ENCODE measurements at regions not wholly inside any gene's neighbourhood (a gene's known extent, or its start where the extent isn't known, plus 50 kb on each side); places are given as distances from the start of the nearest gene placed in this dataset.

- TF ChIP-seq POLR2AphosphoS5 (IDR thresholded peaks at IDR 0.05) (no peak), EP300 (IDR thresholded peaks at IDR 0.05) (no peak), POLR2A (IDR thresholded peaks at IDR 0.05) (no peak), CTCF (IDR thresholded peaks at IDR 0.05) (no peak)
- Histone ChIP-seq H3K36me3 (no peaks in the 10 kb centered on the region), H3K27ac (no peak overlapping the region), H3K27me3 (no peaks in the 10 kb centered on the region), H3K4me3 (no peak overlapping the region), H3K9me3 (peaks cover 0 to 23% (median 0%) of the 10 kb centered on the region in 3 donors), H3K4me1 (no peaks in the 10 kb centered on the region)
- ATAC-seq: no peak
- WGBS, 2 donors (ENCODE audit: low coverage in 1 of 2): 73 to 88% methylated on average over 1 of the region's 1 CpG
Measured at GRCh38 chr1:90346349-90346748, 351.4 kb downstream of the ZNF326 start.

- no peaks in the 10 kb centered on the region for H3K27me3 ChIP-seq
- ATAC-seq: no peak
- no peak overlapping the region for H3K4me3 ChIP-seq
Measured at GRCh38 chr1:90344963-90345730, 350.2 kb downstream of the ZNF326 start.

GRCh38 chr1:90341516-90341915 is 346.6 kb downstream of the ZNF326 start:
- H3K36me3 ChIP-seq: no peaks in the 10 kb centered on the region
- H3K9me3 ChIP-seq: no peaks in the 10 kb centered on the region
- no peak for TF ChIP-seq POLR2AphosphoS5 (IDR thresholded peaks at IDR 0.05)
- no peak for TF ChIP-seq POLR2A (IDR thresholded peaks at IDR 0.05)
- TF ChIP-seq EP300 (IDR thresholded peaks at IDR 0.05): no peak
- no peak for TF ChIP-seq CTCF (IDR thresholded peaks at IDR 0.05)
- no peaks in the 10 kb centered on the region for H3K4me1 ChIP-seq
- H3K27me3 ChIP-seq: no peaks in the 10 kb centered on the region
- ATAC-seq: no peak
- H3K27ac ChIP-seq: no peak overlapping the region
- H3K4me3 ChIP-seq: no peak overlapping the region
- WGBS, 2 donors (ENCODE audit: low coverage in 1 of 2): 13 to 16% methylated on average over 1 of the region's 1 CpG

More at GRCh38 chr1:90344963-90345730, 350.2 kb downstream of the ZNF326 start:
- Histone ChIP-seq H3K4me1 (no peaks in the 10 kb centered on the region), H3K27ac (no peak overlapping the region), H3K36me3 (no peaks in the 10 kb centered on the region), H3K9me3 (peaks cover 0 to 23% (median 0%) of the 10 kb centered on the region in 3 donors)
- WGBS, 2 donors (ENCODE audit: low coverage in 1 of 2): 55% methylated on average over 1 of the region's 1 CpG; no CpG with 5 or more reads in 1 of the 2 donors
- TF ChIP-seq POLR2AphosphoS5 (IDR thresholded peaks at IDR 0.05) (no peak), CTCF (IDR thresholded peaks at IDR 0.05) (no peak), POLR2A (IDR thresholded peaks at IDR 0.05) (no peak), EP300 (IDR thresholded peaks at IDR 0.05) (no peak)

- ATAC-seq: no peak
- H3K36me3 ChIP-seq: no peaks in the 10 kb centered on the region
Measured at GRCh38 chr1:90340606-90341005, 345.7 kb downstream of the ZNF326 start.

More at GRCh38 chr1:90340606-90341005, 345.7 kb downstream of the ZNF326 start:
- Histone ChIP-seq H3K27ac (no peak overlapping the region), H3K27me3 (no peaks in the 10 kb centered on the region), H3K4me1 (no peaks in the 10 kb centered on the region), H3K9me3 (no peaks in the 10 kb centered on the region), H3K4me3 (no peak overlapping the region)
- WGBS, 2 donors (ENCODE audit: low coverage in 1 of 2): 53 to 77% methylated on average over 2 of the region's 2 CpGs
- TF ChIP-seq POLR2AphosphoS5 (IDR thresholded peaks at IDR 0.05) (no peak), CTCF (IDR thresholded peaks at IDR 0.05) (no peak), POLR2A (IDR thresholded peaks at IDR 0.05) (no peak), EP300 (IDR thresholded peaks at IDR 0.05) (no peak)

Measured in gastroesophageal sphincter (tissue), 4 donors.